NCI-H510A treated with DMSO at 0.1 percent for 48 hours (cell line): ENCODE measurements at regions not wholly inside any gene's neighbourhood (a gene's known extent, or its start where the extent isn't known, plus 50 kb on each side); places are given as distances from the start of the nearest gene placed in this dataset.

Source experiments
- DNase-seq: peaks from one replicate; lab custom pipeline; 2025; lab: John Stamatoyannopoulos, UW

DNA sequence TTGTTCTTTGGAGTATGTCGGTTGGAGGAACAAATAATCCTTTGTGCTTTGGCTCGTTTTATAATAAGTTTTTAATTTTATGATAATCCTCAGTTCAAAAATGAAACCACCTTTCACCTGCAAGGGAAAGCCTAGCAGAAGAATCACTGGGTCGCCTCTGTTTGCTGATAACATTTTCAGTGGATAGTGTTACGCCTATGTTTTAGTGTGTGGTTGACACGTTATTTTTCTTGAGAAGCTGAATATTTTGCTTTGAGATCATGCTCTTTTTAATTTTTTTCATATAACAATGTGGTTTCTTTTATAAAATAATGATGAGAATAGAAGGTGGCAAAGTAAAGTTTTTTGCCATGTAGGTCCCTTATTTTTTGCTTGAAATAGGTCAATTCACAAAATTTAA lies 172.7 kb upstream of the ZEB2 start:
- DNase-seq = no peak

DNA sequence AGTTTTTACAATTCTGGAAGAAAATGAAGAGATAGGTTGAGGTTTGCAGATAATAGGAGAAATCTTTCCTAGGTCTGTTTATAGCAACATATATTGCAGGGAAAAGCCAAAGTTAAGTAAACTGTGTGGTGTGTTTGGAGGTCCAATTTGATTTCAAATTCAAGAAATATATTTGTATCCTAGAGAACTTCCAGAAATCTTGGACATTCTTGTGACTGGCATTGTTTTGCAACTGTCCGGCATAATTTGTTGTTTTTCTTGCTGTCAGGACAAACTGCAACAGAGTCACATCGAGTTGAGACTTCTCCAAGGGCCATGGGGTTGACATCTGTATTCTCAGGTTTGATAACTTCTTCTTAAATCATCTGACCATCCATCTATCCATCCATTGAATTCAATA lies 170.9 kb upstream of the ZEB2 start:
- DNase-seq = no peak

DNA sequence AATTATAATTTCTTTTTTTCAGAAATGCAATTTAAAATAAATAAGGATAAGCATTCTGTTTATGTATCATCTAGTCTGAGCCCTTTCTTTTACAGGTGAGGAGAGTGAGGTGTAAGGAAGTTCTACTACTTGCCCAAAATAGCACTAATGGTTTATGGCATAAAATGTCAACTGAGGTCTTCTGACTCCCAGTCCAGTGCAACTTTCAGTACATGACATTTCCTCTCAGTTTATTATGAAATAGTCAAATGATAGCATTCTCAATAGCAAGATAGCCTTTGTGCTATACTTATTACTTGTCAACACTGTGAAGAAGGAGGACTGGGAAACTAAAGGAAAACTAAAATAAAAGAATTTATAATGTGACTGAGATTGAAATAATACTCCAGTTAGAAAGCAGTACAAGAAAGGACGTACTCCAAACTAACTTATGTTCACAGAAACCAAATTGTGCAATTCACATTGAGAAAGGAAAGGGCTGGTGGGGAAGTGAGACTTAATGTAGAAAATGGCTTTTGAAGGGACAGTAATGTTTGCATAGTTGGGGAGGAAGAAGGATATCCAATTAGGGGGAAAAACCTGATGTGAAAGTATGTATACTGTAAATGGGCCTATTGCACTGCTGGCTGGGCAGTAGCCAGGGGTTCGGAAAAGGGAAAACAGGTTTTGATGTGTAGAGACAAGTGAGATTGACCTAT lies 166.7 kb upstream of the ZEB2 start:
- no peak for DNase-seq

DNA sequence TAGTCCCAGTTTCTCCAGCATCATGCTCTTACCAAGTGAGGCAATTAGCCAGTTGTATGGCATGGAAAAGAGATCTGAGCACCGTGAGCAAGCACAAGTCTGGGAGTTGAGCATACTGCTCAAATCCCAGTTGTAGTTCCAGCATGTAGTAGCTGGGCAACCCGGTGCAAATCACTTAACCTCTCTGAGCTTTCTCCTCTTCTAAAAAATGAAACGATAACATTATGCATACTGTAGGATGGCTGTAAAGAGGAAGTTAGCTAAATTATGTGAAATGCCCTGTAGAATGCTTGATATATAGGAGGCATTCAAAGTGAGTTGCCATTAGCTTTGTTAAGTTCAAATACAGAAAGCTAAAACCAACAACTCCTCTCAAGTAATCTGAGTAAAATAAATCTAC lies 164.0 kb upstream of the ZEB2 start:
- no peak for DNase-seq

DNA sequence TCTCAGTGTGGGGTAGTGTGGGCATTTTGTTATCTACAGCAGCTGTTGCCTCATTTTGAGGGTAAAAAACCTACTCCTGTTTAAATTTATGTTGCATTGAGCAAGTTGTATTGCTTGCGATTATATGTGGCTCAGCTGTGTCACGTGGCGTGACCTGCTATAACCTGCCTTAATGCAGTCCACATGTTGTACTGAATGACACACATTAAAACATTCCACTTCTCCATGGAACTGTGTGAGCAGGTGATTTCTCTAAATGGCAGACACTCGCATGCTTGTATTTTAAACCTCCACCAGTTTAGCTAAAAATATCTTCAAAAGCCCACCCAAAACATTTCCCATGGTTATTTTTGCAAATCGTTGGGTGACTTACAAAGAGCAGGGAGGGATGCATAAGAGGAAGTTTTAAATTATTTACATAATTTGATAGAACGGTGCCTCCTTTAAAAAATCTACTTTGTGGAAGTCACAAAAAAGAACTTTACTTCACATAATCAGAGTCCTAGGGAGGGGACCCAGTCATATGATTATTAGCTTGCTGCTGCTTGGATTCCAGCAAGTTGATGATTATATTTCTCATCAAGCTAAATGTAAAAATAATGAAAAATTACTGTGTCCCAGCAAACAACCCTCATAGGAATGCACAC lies 163.3 kb upstream of the ZEB2 start:
- DNase-seq = no peak

DNA sequence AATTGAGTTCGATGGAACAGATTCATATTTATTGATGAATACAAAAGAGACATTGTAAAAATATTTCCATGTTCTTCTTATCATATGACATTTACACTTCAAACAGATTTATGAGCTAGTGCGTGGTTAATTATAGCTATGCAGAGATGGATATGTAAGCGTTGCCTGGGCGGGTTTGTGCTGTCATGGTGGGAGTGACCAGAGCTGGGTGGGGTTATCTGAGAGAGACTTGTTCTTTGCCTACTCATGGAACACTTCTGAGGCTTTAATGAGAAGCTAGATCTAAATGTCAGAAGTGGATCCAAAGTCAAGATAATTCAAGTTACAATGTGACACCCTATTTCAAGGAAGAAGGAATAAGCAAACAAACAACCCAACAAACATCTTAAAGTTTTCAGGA lies 162.3 kb upstream of the ZEB2 start:
- DNase-seq = no peak

DNA sequence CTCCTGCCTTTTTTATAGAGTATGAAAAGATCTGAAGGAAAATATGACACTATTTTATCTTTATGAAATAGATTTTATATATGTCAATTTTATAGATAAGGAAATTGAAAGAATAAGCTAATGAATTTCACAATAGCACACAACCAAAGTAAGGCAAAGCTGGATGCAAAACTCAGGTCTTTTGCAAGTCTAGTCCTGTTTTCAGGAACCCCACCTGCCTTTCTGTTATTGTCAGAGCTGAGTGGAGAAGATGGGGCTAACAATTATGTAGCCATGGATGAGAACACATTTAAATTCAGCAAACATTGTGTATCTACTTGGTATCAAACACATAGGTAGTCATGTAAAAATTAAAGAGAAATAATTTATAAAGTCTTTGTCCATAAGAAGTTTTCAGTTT lies 161.5 kb upstream of the ZEB2 start:
- no peak for DNase-seq

DNA sequence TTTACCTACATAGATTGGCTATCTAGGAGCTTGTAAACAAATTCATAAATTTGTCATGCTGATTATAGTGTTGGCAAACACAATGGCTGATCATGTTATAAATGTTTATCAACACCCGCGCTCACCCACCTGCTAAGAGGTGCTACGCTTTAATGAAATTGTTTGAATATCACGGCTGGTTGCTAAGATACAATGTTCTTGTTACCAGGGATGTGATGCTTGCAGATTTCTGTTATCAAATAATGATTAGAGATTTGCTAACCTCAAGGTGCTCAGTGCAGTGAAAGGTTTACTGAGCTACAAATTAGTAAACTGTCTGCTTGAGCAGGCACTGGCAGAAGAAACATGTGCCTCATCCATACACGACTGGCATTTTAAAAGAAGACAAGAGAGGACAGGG lies 160.0 kb upstream of the ZEB2 start:
- DNase-seq = peak; percentile 86

DNA sequence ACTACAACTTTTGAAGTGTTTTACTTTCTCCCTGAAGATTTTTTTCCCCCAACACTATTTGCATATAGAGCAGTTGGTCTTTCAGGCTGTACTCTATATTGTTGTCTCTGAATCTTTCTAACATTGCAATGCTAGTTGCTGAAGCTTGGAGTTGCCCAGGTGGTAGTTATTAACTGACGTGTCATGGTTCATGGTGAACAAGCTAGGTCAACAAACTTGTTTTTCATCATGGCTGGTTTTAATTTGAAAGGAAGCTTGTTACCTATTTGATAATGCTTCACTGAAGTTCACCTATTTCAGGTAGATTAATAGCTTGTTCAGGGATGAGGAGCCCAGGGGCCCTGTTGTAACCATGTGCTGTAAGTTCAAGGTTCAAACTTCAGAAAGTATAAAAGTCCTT lies 158.8 kb upstream of the ZEB2 start:
- DNase-seq = peak; percentile 66

DNA sequence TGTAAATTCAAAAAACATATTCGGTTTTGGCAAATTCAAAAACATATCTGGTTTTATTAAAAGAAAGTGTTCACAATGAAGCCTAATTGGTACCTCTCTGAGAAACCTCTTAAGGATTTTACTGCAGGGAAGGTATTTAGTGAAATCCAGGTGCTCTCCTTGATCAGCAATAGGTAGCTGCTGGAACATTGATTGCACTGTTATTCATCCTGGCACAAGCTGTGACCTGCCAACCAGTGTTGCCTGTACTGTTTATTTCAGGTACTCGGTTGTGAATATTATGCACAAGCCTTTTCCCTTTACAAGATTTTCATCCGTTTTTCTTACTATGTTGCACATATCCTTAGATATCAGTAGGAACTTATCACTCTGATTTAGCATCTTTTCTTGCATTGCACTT lies 155.8 kb upstream of the ZEB2 start:
- DNase-seq = no peak

DNA sequence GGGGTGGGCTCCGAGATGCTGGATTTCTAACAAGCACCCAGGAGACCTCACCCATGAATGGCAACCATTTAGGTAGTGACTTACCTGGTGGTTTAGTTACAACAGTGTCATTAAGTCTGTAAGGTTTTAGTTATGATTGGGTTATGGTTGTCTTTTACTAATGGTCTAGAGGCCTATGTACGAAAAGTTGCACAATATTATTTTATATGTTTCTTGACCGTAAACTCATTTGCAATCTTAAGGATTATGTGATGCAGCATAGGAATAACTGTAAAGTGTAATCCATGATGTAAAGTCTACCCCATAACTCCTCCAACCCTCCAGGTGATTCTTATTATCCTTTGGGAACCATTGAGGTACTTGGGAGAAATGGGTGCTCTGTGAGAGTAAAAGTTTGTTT lies 155.4 kb upstream of the ZEB2 start:
- no peak for DNase-seq

DNA sequence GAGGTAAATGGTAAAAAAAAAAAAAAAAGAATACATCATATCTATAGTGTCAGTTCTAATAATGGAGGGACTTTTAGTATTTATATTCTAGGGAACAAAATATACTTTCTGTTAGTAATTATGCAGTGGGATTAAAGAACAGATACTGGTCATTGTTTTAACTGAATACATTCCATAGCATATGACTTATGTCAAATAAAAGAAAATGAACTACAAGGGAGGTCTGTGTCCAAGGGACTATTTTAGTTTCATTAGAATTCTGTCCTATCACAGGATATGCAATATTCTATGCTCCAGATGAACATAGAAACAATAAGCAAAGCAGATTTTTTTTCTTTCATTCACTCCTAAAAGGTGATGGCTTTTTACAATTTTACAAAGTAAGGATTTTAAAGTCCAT lies 154.2 kb upstream of the ZEB2 start:
- no peak for DNase-seq

DNA sequence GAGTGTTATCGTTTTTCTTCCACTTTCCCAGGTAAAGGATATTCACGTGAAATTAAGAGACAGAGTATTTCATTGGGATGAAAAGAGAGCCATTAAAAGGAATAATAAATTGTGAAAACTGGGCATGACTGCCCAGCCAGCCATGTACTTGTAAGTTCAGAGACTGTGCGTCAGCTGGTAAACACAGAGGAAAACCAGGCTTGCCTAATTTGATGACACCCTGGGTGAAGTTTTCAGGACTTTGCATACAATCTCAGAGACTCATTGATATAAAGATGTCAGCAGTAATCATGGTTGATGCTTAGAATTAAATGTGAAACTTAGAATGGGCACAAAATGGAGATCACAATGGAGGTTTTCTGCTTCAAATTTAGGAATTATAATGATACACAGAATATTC lies 153.5 kb upstream of the ZEB2 start:
- no peak for DNase-seq

DNA sequence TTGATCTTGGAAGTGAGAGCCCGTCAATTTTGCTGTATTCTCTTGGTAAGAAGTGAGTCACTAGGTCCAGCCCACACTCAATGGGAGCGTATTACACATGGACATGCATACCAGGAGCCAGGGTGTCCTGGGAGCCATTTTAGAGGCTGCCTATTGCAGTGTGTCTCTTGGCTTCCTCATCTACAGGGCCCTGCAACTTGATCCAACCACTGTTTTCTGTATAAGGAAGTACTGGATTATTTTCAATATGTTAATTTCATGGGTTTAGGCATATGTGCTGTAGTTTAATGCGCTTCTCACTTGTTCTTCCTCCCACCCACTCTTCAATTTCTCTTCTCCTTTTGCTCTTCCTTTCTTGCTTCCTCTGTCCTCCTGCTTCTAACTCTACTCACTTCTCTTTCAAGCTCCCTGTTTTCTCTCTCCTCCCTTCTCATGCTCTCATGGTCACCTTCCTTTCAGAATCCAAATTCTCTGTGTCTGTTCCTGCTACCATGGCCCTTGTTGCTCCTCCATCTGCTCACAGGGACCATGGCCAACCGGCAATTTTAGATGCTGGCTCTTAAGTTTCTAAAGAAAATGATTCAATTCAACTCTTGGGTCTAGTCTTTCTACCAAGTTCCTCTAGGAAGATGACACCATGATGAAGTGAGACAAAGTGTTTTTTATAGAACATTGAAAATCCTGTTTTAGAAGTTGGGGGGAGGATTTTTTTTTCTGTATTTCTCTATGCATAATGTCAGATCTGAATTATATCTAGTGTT lies 152.0 kb upstream of the ZEB2 start:
- no peak for DNase-seq

DNA sequence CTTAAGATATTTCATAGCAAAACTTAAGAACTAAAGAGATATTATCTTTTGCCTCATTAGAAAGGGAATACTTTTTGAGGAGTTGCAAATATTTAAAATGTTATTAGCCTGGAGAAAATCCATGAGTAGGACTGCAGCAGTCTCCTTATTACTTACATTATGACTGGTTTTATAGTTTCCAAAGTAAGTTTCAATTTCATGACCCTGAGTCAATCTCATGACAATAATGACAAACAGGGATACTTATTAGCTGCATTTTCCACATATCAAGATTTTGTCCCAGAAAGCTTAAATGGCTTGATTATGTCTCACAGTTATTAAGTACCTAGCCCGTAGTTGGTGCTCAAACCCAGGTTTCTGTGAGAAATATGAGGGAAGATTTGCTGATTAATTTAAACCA lies 150.8 kb upstream of the ZEB2 start:
- no peak for DNase-seq

DNA sequence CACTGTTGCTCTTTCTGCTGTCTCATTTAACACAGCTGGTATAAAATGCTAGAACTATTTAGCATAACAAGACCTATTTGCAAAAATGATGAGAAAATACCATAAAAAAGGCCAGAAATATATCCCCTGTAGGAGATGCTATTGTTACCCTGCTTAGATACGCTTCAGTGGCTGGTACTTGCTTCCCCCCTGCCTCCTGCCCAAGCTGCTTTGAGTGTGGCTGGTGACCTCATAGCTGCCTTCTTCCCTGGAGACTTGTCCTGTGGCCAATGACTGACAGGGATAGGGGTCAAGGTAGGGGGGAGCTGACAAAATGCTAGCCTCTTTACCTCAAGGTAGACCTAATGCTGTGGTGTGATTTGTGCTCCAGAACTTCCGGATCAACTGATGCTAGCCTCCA lies 150.2 kb upstream of the ZEB2 start:
- DNase-seq = no peak

DNA sequence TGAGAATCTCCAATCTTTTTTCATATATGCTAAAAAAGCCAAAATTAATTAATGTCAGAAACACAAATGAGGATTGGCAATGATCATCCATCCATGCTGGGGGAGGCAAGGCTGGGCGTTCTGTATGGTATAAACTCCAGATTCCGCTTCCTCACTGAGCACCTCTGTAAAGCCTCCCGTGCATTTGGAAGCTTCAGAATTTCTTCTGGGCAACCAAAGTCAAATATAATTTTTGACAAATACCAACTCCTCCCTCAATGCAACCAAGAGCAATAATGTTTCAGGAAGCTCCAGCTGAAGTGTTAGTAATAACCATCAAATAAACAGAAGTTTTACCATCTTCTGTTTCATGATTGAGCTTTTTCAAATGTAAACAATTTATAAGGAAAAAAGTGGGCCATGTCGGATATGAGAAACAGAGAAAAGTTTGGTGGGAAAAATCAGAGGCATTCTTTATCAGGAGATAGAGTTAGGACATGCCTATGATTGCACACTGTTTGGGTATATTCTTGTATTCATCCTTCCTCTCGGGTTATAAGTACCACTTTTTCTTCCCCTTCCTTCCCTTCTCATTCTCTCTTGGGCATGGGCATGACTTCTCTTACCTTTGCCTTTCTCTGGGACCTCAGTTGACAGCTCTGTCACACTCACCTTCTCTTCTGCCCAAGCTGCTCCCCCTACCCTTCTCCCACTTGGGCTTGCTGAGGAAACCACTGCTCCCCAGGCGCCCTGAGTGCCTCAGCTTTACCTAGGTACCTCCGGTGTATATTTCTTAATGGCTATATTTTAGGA lies 149.5 kb upstream of the ZEB2 start:
- DNase-seq = no peak

DNA sequence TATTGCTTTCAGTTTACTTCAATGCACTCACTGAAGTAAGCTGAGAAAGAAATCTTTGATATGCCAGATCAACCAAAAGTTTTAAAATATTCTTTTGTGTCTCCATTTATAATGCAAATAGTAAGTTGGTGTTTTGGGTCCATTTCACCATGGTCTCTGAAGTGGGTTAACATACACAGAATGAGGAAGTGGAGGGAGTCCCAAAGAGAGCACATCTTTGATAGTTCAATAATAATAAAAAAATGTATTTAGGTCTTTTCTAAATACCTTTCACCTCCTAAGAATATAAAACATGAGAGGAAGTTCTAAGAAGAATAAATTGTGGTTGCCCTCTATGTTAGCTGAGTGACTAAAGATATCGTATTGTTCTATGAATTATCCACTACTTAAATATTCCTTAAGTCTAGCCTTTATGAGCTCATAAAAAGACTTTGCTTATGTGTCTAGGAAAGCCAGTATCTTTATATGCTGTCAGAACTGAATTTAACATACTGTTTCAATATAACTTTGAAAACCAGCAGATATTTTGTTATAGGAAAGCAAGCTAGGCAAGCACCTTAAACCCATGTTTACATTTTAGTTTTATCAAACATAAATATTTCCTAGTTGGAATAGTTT lies 148.7 kb upstream of the ZEB2 start:
- no peak for DNase-seq

DNA sequence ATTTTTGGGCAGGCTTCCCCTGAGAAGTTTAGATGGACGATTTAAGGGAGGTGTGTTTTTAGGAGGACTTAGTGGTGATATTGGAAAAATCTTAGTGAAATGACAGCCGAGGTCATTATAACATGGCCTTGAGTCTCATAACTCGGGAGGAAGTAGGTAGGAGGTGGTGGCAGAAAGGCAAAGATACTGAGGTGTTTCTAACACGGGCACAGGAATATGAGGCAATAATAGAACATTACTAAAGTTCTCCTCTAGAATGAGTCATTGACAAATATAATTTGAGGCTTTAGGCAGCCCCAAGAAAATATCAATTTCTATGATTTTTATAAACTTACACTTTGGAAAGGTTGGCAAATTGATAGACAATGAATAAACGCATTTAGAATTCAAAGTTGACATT lies 146.1 kb upstream of the ZEB2 start:
- no peak for DNase-seq

DNA sequence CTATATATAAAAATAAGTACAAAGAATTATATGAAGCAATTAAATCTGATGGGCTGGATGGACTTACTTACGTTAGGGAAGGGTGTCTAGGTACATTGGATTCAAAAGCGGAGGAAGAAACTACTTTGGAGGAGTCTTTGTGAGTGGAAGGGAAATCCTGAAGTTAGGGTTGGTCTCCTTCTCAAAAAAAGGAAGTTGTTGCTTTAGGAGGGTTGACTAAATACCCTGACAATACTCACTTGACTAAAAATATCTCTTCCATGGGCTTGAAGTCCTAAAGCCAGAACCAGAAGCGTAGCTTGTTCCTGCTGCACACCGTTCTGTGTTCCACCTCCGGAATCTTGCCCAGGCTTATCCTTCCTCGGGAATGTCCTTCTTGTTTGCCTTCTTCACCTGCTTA lies 143.3 kb upstream of the ZEB2 start:
- DNase-seq = no peak

DNA sequence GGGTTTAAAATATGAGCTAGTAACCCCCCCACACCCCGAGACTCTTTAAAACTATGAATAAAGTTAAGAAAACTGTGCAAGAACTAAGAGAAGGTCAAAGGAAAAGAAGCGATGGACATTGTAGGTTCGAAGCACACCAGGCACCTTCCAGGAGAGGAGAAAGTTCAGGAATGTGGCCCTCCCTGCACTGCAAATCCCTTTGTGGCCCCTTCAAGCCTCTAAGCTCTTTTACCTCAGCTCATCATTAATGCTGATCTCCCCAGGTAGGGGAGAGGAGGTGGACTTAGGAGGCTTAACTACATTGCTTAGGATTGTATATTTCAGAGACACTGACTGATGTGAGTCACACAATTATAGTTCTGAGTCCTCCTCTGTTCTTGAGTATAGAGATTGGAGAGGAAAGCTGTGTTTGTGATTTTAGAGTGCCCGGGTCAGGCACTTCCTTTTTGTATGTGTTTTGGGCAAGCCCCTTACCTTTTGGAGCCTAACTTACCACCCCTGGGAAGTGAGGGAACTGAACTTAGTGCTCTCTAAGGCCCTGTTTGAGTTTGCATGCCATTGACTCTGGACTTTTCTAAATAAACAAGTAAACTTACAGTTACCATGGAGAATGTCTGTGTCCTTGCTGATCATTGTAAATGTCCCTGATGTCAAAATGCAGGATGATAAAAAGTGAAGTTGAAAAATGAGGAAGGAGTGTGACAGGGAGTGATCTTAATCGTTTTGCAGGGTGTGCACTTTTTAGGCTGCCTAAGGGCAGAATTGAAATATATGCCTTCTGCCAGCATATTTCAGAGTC lies 140.8 kb upstream of the ZEB2 start:
- no peak for DNase-seq
